NB4 (cell line): ENCODE measurements at regions not wholly inside any gene's neighbourhood (a gene's known extent, or its start where the extent isn't known, plus 50 kb on each side); places are given as distances from the start of the nearest gene placed in this dataset.

Experiments
- DNase-seq: peaks from one replicate; pipeline ENCODE4 v3.0.0; 2010; ENCODE audit warnings: low read depth
- H3K4me3 ChIP-seq: one replicate; pipeline ENCODE4 v1.5.1; 2011; ENCODE audit warnings: mild to moderate bottlenecking, low read depth, low read length, moderate library complexity
- MYC ChIP-seq: IDR thresholded peaks from 2 replicates; pipeline ENCODE4 v1.6.1; 2011; ENCODE audit warnings: low read depth, low read length
- POLR2A ChIP-seq: IDR thresholded peaks from 2 replicates; pipeline ENCODE4 v1.6.1; 2011; ENCODE audit warnings: mild to moderate bottlenecking; ENCODE audit not compliant: insufficient read length; ENCODE audit errors: extremely low read depth
- TF ChIP-seq, protein P1 (sequence below): IDR thresholded peaks from one replicate; pipeline ENCODE4 v1.5.1; 2012; ENCODE audit warnings: low read depth, low read length
- TF ChIP-seq, protein P2 (sequence below): IDR thresholded peaks from 2 replicates; pipeline ENCODE4 v1.6.1; 2011; ENCODE audit warnings: low read depth, low read length

DNA sequence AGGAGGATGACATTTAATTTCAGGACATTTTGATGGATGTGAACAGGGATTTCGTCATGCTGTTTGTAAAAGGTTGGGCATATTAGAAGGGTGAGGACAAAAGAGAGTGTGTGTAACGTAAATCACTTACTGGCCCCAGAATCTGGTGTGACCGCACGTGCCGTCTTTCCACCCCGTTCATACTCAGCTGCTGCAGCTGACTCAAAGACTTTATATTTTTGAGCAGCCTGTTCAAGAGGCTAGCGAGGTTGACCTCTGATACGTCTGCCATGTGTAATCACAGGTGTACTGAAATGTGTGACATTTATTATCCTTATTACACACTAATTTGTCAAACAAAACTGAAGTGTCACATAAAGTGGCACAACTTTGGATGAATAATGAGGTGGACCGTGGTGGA, 66.5 kb upstream of the ERRFI1 start:
- no peak for DNase-seq
- TF ChIP-seq POLR2A = no peak
- TF ChIP-seq, protein P1, sequence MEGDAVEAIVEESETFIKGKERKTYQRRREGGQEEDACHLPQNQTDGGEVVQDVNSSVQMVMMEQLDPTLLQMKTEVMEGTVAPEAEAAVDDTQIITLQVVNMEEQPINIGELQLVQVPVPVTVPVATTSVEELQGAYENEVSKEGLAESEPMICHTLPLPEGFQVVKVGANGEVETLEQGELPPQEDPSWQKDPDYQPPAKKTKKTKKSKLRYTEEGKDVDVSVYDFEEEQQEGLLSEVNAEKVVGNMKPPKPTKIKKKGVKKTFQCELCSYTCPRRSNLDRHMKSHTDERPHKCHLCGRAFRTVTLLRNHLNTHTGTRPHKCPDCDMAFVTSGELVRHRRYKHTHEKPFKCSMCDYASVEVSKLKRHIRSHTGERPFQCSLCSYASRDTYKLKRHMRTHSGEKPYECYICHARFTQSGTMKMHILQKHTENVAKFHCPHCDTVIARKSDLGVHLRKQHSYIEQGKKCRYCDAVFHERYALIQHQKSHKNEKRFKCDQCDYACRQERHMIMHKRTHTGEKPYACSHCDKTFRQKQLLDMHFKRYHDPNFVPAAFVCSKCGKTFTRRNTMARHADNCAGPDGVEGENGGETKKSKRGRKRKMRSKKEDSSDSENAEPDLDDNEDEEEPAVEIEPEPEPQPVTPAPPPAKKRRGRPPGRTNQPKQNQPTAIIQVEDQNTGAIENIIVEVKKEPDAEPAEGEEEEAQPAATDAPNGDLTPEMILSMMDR = no peak
- TF ChIP-seq MYC = no peak
- TF ChIP-seq, protein P2, sequence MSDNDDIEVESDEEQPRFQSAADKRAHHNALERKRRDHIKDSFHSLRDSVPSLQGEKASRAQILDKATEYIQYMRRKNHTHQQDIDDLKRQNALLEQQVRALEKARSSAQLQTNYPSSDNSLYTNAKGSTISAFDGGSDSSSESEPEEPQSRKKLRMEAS = no peak

DNA sequence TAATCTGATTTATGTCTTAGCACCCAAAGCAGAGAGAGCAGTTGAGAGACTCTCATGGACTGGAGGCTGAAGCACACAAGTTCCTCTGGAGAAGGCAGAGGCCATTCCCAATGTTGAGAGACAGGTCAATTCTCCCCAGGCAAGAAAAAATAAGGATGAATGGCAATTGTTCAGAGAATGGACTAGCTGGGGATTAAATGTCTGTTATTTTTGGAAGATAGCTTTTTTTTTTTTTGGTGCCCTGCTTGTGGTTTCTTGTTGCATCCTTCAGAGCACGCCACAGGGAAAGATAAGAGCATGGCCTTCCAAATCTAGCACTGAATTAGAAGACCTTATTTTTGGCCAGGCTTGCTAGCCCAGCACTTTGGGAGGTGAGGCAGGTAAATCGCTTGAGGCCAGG, 65.6 kb upstream of the ERRFI1 start:
- no peak overlapping the region for H3K4me3 ChIP-seq
- TF ChIP-seq POLR2A = no peak
- no peak for DNase-seq

More for the DNA sequence above, 66.5 kb upstream of the ERRFI1 start:
- H3K4me3 ChIP-seq = no peak overlapping the region

DNA sequence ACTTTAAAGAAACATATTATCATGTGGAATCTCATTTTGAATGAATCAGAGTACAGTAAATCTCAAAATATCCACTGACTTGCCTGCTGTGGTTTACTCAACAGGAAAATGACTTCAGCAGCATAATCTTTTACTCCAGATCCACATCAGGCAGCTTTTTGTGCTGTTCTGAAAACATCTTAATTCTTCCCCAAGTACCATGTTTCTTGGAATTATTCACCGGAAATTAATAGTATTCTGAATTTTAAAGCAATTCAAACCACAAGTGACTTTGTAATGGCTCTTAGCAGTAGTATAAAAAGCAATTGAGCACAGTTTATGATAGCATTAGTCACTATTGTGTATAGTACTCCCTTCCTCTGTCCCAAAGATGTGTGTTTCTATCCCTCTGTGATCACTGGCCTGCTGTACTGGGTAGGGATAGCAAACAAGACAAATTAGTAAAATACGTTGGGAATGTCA, 64.2 kb upstream of the ERRFI1 start:
- TF ChIP-seq MYC = no peak

DNA sequence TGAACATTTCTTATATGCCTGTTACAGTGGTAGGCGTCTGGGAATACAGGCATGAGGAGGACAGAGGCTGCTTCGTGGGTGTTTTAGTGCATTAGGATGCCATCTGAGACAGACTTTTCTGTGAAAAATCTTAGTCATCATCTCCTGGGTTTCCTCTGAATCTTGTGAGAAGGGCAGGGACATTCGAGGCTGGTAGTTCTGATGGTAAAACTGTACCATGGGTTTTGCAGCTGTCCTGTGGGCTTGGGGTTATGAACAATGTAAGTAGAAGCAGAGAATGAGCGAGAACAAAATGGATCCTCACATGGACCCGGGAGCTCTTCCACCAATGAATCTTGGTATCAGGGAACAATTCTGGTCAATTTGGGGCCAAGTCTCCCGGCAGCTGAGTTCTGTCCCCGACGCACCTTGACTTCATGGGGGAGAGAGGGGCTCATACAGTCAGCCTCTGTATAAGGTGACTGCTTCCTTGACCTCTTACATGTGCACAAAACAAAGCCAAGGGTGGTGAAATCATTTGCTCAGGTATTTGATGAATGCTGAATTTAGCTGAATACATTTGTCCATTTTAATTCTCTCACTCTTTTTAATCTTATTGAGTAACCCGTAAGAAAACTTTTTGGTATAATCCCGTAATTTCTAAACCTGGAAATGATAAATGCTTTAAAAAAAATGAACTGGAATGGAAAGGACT, 63.6 kb upstream of the ERRFI1 start:
- H3K4me3 ChIP-seq = no peak overlapping the region
- TF ChIP-seq, protein P1 = no peak
- TF ChIP-seq, protein P2 = no peak
- TF ChIP-seq MYC (no peak), POLR2A (no peak)
- DNase-seq = no peak

More for the DNA sequence above, 64.2 kb upstream of the ERRFI1 start:
- H3K4me3 ChIP-seq = no peak overlapping the region
- no peak for DNase-seq

DNA sequence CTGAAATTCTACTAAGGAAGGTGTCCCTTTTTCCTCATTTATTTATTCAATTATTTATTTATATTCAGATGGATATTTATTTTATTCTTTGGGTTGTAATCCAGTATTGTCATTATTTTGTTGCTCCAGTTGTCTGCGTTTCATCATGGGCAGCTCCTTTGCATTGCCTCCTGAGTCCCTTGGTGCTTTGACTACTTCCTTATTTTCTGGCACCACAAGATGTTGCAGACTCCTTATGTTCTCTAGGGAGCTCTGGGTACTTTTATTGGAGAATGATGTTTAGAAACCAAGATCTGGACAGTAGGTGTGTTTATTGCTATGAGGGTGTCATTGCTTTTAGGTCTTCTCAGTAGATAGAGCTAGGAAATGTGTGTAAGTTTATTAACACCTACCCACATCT, 59.9 kb upstream of the ERRFI1 start:
- TF ChIP-seq, protein P1 = no peak
- no peak for TF ChIP-seq POLR2A
- peak; percentile 78 for DNase-seq
- H3K4me3 ChIP-seq = no peak overlapping the region

DNA sequence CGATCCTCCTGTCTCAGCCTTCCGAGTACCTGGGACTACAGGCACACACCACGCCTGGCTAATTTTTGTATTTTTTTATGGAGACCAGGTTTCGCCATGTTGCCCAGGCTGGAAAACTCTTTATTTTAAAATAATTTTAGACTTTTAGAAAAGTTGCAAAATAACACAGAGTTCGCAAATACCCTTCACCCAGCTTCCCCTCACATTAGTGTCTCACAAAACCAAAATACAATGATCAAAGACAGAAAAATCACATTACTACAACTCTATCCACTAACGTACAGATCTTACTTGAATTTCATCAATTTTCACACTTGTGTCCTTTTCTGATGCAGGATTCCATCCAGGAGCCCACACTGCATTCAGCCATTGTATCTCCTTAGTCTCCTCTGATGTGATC, 58.8 kb upstream of the ERRFI1 start:
- H3K4me3 ChIP-seq = no peak overlapping the region
- no peak for DNase-seq
- TF ChIP-seq, protein P1 = no peak
- no peak for TF ChIP-seq MYC
- TF ChIP-seq POLR2A = no peak
- TF ChIP-seq, protein P2 = no peak

DNA sequence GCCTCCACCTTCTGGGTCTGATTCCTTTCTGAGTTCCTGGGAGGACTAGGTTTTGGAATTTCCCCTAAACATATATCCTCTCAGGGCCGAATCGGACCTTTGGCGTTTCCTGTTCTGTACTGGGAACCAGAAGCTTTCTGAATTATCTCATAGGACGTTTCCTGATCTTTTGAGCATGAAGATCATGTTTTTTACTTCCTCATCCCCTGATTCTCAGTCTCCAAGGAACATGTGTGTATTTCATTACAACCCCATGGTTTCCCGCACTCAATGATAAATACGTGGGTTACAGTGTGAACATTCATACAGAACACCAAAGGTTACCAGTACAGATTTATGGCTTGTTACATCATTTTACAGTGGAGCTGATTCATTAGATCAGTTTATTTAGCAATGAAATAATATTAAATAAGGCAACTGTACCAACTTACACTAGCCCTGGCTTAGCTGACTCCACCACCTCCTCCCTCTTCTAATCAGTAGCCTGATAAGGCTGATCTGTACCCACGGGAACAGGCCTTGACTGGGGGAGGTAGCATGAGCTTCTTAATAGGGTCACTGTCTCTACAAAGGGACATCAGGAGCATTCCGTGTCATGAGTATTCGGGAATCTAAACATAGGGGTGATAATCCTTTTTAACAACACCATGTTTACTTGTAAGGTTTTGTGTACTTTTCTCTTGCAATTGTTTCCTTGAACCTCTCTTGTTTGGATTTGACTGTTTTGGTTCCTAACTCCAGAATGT, 57.8 kb upstream of the ERRFI1 start:
- TF ChIP-seq POLR2A (no peak), MYC (no peak)
- TF ChIP-seq, protein P2 = no peak
- TF ChIP-seq, protein P1 = no peak
- DNase-seq = no peak
- H3K4me3 ChIP-seq = no peak overlapping the region
